GM21381 (cell line): ENCODE measurements at regions not wholly inside any gene's neighbourhood (a gene's known extent, or its start where the extent isn't known, plus 50 kb on each side); places are given as distances from the start of the nearest gene placed in this dataset.
"Not testable (repeated sequence)": the region's sequence is repeated elsewhere in the genome, so short reads cannot be mapped to it uniquely, and the experiment has no call there.

ENCODE experiments used
- ATAC-seq: cut with Tn5 transposase; IDR thresholded peaks from one replicate; pipeline ENCODE4 v1.9.1; 2021; ENCODE audit warnings: mild to moderate bottlenecking, moderate library complexity; ENCODE audit not compliant: unreplicated experiment

DNA sequence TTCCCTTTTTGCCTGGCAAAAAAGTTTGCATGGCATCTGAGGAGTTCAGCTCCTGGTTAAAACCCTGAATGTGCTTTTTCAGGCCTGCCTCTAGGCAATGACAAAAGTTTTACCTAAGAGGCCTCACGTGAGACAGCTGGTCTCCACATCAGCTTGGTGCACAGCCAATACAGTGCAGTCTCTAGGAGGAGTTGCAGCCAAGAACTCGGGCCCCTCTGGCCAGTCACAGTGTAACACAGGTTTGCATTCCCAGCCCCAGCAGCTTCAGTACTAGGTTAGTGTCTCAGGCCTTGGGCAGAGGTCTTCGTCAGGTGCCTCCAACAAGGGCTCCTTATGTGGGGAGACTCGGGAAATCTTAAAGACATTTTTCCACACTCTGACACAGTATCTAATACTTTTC, 771.7 kb downstream of the SORCS1 start:
- ATAC-seq = no peak

DNA sequence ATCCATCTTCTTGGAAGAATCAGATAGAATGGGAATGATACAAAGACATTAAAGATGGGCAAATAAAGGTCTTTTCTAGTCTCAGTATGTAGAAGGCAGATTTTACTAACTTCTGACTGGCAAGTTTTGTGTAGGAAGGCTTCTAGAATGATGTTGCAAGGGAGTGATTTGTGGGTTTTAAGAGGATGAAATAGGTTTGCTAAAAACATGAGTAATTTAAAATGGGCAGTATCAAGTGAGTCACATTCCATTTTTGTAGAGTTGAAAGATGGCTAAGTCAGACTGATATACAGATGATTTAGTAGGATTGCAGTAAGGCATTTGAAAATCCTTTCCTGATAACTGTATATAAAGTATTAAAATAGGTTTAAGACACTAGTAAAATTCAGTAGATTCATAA, 777.4 kb downstream of the SORCS1 start:
- no peak for ATAC-seq

DNA sequence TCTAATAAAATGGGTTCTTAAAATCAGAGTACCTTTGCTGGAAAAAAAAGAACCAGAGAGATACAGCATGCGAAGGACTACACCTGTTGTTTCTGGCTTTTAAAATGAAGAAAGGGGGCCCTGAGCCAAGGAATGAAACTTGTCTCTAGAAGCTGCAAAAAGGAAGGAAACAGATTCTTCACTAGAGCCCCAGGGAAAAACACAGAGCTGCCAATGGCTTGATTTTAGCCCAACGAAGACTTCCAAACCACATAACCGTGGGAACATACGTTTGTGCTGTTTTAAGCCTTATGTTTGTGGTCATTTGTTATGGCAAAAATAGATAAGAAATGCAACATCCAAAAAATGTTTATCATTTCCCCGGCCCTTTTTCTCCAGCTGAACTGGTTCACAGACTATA, 780.0 kb downstream of the SORCS1 start:
- no peak for ATAC-seq

DNA sequence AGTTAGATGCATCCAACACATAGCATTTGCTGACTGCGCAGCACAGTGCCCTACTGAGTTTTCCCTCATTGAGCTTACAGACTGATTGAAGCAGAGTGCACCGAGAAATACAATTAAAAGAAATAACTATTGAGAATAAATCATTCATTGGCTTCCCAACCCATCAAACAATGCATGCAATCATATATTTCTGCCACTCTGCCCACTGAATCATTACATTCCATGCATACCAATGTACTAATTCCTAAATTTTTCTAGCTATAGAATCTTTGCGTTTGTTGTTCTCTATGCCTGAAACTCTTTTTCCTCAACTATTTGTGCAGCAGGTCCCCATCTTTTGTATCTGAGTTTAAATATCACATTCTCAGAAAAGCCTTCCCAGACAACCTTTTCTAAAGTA, 783.8 kb downstream of the SORCS1 start:
- ATAC-seq = no peak

DNA sequence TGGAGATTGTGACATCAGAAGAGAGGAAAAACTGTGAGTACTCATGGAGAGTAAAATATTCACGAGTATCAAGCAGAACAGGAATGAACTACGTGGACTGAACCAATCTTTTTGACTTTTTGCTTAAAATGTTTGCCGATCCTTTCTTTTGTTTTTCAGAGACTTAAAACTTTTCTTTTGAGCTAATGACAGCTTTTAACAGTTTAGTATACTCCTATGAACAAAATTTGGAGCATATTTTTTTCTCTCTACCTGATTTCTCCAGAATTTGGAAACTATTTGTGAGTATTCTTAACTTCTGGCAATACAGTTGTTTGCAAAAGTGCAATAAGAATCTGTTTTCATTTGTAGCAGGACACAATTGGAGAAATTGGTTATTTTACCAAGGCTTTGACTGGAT, 786.3 kb downstream of the SORCS1 start:
- ATAC-seq = no peak

DNA sequence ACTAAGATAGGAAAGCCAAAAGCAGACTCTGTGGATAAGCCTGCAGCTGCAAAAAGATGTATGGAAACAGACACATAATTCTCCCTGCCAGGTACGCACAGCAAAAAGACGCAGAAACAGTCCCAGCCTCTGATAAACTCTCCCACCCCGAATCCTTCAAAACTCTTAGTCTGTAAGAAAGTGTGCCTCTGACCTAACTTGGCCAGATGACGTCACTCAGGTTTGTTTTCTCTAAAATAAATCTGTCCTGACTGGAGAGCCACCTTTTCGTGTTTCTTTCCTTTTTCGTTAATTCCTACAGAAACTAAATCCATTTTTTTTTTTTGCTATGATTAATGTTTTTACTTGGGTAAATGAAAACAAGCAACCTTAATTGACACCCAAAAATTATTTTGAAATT, 793.8 kb downstream of the SORCS1 start:
- ATAC-seq = no peak

DNA sequence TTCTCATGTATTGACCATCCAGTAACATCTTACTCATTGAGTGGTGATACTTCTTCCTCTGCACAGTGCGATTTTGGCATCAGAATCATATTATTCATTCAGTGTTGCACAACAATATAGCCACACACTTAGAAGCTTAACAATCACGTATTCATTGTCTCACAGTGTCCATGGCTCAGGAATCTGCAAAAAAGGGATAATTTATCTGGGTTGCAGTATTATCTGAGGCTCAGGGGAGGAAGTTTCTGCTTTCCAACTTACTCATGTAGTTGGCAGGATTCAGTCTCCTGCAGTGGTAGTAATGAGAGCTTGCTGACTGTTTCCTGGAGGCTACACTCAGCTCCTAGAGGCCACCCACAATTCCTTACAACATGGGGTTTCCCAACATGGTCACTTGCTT, 803.6 kb downstream of the SORCS1 start:
- ATAC-seq = no peak

DNA sequence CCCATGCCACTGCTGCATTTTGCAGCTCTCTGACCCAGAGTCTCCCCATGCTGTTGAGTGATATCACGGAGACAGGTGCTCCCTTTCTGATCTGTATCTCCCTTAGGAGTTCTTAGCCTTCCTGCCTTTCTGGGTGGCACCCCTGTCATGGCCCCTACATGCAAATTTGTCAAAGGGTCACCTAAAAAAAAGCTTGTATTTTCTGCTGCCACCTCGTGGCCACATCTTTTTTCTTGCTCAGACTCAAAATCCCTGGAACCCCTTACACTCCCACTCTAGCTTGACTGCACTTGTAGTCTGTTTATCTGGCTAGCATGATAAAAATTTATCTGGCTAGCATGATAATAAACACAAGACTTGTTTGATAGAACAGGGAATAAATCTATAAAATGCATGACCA, 809.1 kb downstream of the SORCS1 start:
- ATAC-seq = no peak

DNA sequence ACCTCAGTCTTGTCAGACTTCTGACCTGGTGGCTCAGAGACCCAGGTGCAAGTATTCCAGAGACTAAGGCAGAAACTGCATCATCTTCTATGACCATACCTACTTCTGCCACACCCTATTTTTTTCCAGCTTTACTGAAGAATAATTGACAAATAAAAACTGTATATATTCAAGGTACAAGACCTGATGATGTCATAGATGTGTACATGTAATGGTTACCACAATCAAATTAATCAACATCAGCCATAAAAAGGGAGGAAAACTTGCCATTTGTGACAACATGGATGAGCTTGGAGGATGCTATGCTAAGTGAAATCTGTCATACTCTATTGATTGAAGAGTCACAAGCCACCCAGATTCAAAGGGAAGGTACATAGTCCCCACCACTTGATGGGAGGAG, 815.6 kb downstream of the SORCS1 start:
- ATAC-seq = no peak

DNA sequence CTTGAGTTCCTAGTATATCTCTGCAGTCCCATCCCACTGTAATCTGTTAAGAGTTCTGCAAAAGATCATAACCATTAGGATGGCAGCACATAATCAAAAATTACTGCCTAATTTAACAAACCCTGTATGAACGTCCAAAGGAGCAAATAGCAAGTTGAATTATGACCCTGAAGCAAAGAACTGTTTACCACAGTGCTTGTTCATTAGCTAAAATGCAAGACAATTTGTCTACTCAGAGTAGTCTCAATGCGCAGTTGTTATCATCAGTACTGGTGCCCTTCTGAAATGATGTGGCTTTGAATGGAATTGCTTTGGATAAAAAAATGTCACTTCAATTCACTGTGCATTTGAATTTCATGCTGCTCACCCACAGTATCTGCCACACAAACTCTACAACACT, 817.0 kb downstream of the SORCS1 start:
- no peak for ATAC-seq

DNA sequence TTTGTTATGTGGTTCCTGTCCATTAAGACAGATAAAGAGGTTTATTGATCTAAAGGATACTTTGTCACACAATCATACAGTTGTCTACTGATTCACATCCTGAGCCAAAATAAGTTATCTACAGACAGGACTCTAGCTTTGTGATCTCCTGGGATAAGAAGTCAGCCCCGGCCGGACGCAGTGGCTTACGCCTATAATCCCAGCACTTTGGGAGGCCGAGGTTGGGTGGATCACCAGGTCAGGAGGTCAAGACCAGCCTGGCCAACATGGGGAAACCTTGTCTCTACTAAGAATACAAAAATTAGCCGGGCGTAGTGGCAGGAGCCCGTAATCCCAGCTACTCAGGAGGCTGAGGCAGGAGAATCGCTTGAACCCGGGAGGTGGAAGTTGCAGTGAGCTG, 821.0 kb downstream of the SORCS1 start:
- ATAC-seq = not testable (repeated sequence)

DNA sequence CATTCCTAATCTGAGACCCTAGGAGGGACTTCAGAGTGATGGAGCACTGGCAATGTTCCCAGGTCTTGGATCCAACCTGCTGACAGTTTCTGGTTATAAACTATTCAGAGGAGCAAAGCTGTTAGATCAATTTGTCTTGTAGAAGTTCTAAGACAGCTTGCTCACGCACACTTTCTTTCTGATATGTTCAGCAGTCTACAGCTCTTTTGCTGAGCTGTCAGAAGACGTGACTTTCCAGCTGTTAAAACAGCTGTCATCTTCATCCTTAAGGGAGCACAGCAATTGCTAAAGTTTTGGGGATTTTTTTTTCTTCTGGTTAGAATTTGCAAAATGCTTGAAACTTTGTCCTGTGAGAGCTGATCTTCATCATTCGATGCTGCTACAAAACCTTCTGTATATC, 823.1 kb downstream of the SORCS1 start:
- no peak for ATAC-seq

DNA sequence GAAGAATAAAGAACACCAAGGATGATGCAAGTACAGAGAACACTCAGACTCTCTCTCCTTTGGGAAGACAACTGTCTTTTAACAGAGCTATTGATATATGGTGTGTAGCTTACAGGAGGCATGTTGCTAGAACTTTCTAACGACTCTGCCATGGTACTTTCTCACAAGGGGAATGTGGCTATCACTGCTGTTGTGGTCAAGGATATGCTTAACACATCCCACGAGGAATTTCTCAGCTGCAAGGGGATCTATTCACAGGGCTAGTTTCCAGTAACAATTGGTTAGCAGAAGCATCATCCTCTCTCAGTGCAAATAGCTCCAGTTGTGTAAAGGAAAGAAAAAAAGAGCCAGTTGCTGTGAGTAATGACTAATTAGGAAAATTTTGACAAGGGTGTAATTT, 826.0 kb downstream of the SORCS1 start:
- ATAC-seq = no peak

DNA sequence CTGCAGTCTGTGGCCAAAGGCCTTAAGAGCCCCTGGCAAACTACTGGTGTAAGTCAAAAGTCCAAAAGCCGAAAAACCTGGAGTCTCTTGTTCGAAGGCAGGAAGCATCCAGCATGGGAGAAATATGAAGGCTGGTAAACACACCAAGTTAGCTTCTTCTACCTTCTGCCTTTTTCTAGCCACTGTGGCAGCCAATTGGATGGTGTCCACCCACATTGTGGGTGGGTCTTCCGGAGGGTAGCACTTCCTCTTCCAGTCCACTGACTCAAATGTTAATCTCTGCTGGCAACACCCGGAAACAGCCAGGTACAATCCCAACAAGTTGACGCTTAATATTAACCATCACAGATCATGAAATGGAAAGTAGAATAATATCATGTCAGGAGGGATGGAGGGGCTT, 827.6 kb downstream of the SORCS1 start:
- no peak for ATAC-seq

DNA sequence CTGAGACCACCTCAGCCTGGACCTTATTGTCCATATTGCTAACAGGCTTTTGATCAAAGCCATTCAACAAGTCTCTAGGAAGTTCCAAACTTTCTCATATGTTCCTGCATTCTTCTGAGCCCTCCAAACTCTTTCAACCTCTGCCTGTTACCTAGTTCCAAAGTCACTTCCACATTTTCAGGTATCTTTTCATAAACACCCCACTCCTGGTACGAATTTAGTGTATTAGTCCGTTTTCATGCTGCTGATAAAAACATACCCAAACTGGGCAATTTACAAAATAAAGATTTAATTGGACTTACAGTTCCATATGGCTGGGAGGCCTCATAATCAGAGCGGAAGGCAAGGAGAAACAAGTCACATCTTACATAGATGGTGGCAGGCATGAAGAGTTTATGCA, 836.8 kb downstream of the SORCS1 start:
- no peak for ATAC-seq

DNA sequence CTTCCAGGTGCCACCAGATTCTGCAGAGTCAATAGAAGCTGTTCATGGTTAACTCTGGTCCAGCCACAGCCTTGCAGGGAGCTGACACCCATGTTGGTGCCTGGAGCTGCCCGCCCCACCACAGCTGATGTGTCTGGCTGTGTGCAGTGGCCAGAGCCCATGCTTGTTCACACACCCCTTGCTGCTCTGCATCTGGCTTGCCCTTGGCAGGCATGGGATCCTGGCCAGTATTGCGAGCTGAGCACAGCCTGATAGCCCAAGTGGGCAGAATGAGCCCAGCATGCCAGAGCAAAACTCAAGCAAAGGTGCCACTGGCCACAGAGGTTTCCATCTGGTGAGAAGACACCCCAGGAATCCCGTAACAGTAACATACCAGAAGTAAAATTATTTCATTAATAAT, 843.6 kb downstream of the SORCS1 start:
- no peak for ATAC-seq

DNA sequence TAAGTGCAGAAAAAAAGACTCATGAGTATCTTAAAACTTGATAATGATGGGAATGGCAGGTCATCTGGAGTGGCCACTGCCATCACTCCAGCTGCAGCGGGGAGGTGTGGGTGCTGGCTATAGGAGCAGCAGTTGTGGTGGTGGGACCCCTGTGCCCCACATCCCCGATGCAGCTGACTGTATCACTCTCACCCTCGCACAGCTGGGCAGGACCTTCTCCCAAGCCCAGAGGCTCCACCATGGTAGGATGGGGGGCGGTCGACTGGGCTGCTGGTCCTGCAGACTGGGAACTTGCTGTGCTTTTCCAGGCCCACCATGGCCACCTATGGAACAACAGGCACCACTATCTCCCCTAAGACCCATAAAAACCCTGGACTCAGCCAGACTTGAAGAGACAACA, 844.4 kb downstream of the SORCS1 start:
- ATAC-seq = no peak

DNA sequence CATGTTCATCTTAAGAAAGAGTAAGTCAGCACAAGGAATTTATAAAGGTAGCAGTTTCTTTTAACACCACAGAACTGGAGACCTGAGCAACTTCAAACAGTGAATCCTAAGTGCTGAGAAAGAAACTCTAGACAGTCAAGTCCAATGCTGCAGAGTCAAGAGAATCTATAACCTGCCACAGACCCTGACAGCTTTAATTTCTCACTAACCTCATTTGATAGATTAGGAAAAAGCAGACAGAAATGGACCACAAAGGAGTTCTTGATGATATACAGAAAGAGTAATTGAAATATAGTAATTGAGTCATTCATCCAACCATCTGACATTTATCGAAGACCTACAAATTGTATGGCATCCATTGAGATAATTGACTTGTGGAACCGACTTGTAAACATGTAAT, 847.0 kb downstream of the SORCS1 start:
- no peak for ATAC-seq

DNA sequence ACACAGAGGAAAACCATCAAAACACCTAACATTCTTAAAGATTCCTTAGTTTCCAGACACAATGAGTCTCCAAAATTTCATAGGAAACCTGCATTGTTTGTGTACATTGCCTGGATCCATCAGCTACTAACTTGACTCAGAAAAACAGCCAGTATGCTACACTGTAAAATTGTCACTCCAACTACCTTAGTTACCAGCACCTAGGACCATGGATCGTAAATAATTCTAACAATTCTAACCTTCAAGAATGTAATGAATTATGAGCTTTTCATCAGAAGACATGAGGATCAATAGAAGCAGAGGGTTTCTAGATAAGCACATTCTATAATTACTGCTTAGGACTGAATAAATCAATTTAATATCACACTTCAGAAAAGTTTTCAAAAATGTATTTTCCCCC, 851.5 kb downstream of the SORCS1 start:
- no peak for ATAC-seq

DNA sequence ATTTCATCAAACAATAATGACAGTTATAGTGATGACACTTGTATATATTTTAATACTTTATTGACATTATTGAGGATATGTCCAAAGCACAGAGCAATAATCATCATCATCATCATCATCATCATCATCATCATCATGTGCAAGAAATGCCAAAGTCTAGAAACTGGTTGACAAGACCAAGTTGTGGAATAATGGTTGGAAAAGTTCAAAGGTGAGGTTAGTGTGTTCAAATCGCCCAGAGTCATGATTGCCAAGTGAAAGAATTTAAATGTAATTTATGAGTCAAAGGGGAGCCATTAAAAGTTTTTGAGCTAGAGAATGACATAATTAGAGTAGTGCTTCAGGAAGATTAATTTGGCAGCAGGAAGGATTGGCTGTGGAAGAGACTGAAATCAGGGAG, 852.4 kb downstream of the SORCS1 start:
- ATAC-seq = no peak

DNA sequence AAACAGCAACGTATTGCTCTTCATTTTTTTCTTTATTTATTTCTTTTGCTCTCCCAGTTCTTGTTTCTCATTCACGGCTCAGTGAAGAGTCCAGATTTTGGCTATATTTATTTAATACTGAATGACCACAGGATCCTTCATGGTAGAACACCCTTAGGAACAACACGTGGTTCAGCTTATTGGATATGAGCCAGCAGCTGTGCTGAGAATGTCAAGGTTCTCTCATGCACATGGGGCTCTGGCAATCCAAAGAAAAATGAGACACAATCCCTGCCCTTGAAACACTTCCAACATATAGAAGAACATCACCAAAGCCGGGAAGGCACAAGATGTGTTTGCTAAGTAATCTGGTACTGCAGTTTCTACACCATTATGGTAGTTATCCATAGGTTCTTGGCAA, 852.9 kb downstream of the SORCS1 start:
- ATAC-seq = no peak

DNA sequence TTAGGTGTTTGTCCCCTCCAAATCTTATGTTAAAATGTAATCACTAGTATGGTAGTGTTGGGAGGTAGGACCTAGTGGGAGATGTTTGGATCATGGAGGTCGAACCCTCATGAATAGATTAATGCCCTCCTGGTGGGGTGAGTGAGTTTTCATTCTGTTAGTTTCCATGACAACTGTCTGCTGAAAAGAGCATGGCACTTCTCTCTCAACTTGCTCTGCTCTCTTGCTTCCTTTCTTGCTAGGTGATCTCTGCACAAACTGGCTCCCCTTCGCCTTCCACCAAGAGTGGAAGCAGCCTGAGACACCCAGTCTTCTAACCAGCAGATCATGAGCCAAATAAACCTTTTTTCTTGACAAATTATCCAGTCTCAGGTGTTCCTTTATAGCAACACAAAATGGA, 853.9 kb downstream of the SORCS1 start:
- ATAC-seq = no peak

DNA sequence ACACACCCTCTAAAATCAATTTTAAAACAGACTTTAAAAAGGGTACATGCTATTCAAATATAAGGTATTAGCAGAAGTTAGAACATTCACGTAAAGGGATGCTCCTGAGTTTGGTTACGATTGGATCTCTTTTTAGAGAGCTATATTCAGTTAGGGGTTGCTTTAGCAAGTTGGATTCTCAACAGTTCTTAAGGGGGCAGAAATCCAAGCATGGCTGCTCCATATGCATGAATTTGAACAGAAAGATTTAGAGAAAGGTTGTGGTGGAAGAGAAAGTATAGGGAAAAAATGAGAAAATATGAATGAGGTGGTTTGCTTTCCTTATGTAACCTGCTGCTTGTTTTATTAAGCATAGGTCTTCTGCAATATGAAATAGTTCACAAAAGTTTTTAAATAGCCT, 855.1 kb downstream of the SORCS1 start:
- ATAC-seq = no peak

DNA sequence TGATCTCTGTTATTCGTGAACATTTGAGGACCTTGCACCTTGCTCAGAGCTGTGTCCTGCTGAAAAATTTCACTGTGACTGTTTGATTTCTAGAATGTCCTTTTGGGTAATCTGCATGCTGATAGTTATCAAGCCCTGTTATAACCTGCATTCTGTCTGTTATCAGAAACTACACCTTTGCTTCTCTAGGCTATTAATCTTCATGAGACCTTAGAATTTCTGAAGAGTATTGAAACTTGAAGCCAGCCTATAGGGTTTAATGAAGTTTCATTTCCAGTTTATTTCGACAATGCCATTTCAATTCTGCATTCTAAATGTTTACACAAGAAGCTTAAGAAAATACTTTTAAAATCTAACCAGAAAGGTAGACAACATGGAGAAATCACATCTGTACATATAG, 856.2 kb downstream of the SORCS1 start:
- ATAC-seq = no peak
